Body of pancreas (tissue), 4 donors: ENCODE measurements at regions not wholly inside any gene's neighbourhood (a gene's known extent, or its start where the extent isn't known, plus 50 kb on each side); places are given as distances from the start of the nearest gene placed in this dataset.

Source experiments
- CTCF ChIP-seq, 7 experiments: fragments of 450-650 bp in 4 of 7; fragments of 200-600 bp in 3 of 7; sonication (generic) in 3 of 7; IDR thresholded peaks; one replicate each; pipeline ENCODE4 v1.5.1; 2016 to 2019; ENCODE audit warnings: antibody characterized with exemption in 7 of 7
- POLR2A ChIP-seq, 3 donors: fragments of 450-650 bp; IDR thresholded peaks; one replicate each; pipeline ENCODE4 v1.6.1; 2016; ENCODE audit warnings: antibody characterized with exemption in 3 of 3, mild to moderate bottlenecking in 2 of 3

GRCh38 chr5:120164037-120164436 is 300.1 kb upstream of the PRR16 start:
- no peak for TF ChIP-seq CTCF (IDR thresholded peaks at IDR 0.05)
- no peak for TF ChIP-seq POLR2A (IDR thresholded peaks at IDR 0.05)
